Tibial artery (tissue), 4 donors: ENCODE measurements at regions not wholly inside any gene's neighbourhood (a gene's known extent, or its start where the extent isn't known, plus 50 kb on each side); places are given as distances from the start of the nearest gene placed in this dataset.

Experiments used
- DNase-seq, 2 donors: peaks; one replicate each; pipeline ENCODE4 v3.0.0-alpha.2; 2019
- H3K27ac ChIP-seq, 2 donors: fragments of 200-600 bp; sonication (generic) in 1 of 2; 1 replicate in 1 of 2; 2 replicates in 1 of 2; pipeline ENCODE4 v1.5.1; 2018 to 2019; ENCODE audit warnings: mild to moderate bottlenecking in 1 of 2
- H3K27me3 ChIP-seq, 2 donors: fragments of 200-600 bp; sonication (generic) in 1 of 2; one replicate each; pipeline versions ENCODE4 v1.5.1 to v1.6.0; 2016 to 2019
- H3K36me3 ChIP-seq, 3 donors: fragments of 200-600 bp; sonication (generic) in 2 of 3; one replicate each; pipeline ENCODE4 v1.5.1; 2016 to 2019; ENCODE audit warnings: mild to moderate bottlenecking in 2 of 3
- H3K4me1 ChIP-seq, 4 donors: fragments of 200-600 bp; sonication (generic) in 2 of 4; 1 replicate in 3 of 4; 2 replicates in 1 of 4; pipeline ENCODE4 v1.5.1; 2016 to 2019
- H3K4me3 ChIP-seq, 2 donors: fragments of 200-600 bp; sonication (generic) in 1 of 2; 1 replicate in 1 of 2; 2 replicates in 1 of 2; pipeline ENCODE4 v1.5.1; 2018 to 2019; ENCODE audit warnings: mild to moderate bottlenecking in 2 of 2
- H3K9me3 ChIP-seq, 3 donors: fragments of 200-600 bp; sonication (generic) in 1 of 3; one replicate each; pipeline ENCODE4 v1.5.1; 2016 to 2019
- intact Hi-C: fragments of 100-400 bp; cut with DNase I; formaldehyde crosslinking; loops from one replicate; pipeline ENCODE4 v1.15.0; 2023; ENCODE audit warnings: low total_unique reads
- TF ChIP-seq, protein P1 (sequence below), 2 experiments: fragments of 200-600 bp in 1 of 2; fragments of 450-650 bp in 1 of 2; IDR thresholded peaks; one replicate each; pipeline ENCODE4 v1.5.1; 2017 to 2019; ENCODE audit warnings: antibody characterized with exemption in 2 of 2, mild to moderate bottlenecking in 1 of 2, moderate library complexity in 1 of 2

DNA sequence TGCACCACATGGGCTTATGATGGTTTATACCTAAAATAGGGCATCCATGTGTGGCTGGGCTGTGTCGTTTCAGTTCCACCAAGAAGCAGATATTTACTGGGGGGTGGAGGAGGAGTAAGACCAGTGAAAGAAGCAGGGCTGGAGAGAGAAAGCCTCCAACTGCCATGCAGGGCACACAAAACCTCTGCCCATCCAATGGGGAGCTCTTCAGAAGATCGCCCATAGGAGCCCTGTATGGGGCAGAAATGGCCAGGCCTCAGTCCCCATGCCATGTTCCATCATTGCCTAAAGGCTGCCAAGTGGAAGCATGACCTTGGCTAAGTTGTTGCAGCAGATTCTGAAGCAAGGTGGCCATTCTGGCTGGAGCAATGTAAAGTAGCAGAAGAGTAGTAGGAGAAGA, 277.0 kb downstream of the MEX3B start:
- H3K27ac ChIP-seq, result no peak overlapping the region
- H3K4me3 ChIP-seq, result no peak overlapping the region
- H3K27me3 ChIP-seq, result peaks cover 0 to 6% of the 10 kb centered on the region in 2 donors
- TF ChIP-seq, protein P1, sequence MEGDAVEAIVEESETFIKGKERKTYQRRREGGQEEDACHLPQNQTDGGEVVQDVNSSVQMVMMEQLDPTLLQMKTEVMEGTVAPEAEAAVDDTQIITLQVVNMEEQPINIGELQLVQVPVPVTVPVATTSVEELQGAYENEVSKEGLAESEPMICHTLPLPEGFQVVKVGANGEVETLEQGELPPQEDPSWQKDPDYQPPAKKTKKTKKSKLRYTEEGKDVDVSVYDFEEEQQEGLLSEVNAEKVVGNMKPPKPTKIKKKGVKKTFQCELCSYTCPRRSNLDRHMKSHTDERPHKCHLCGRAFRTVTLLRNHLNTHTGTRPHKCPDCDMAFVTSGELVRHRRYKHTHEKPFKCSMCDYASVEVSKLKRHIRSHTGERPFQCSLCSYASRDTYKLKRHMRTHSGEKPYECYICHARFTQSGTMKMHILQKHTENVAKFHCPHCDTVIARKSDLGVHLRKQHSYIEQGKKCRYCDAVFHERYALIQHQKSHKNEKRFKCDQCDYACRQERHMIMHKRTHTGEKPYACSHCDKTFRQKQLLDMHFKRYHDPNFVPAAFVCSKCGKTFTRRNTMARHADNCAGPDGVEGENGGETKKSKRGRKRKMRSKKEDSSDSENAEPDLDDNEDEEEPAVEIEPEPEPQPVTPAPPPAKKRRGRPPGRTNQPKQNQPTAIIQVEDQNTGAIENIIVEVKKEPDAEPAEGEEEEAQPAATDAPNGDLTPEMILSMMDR (IDR thresholded peaks at IDR 0.05), result no peak
- intact Hi-C loops, result no loop called here
- H3K9me3 ChIP-seq, result no peaks in the 10 kb centered on the region
- H3K4me1 ChIP-seq, result no peaks in the 10 kb centered on the region
- H3K36me3 ChIP-seq, result no peaks in the 10 kb centered on the region
- DNase-seq, result no peak

DNA sequence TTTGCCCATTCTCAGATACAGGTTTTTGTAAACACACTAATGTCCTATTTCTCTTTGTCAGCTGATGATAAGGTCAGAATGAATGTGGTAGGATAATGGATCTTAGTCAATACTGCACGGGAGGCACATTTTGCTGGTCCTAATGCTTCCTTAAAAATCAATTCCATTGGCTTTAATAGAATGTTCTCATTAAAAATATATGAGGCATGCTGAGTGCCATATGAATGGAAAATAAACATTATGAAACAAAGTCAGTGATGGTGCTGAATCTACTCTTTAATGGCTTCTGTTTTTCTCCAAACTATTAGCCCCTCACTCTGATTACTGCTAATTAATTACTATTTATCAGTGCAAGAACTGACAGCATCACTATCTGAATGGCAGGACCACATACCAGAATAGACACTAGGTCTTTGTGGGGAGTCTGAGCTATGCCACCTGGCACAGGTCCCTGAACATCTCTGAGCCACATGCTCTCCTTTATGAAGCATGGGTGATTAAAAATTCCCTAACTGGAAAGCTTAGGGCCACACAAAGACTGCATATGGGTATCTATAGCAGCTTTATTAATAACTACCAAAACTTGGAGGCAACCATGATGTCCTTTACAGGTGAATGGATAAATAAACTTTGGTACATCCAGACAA, 278.9 kb downstream of the MEX3B start:
- no peak overlapping the region for H3K4me3 ChIP-seq
- no peak overlapping the region for H3K27ac ChIP-seq
- no peaks in the 10 kb centered on the region for H3K36me3 ChIP-seq
- H3K27me3 ChIP-seq, result peaks cover 0 to 6% of the 10 kb centered on the region in 2 donors
- TF ChIP-seq, protein P1 (IDR thresholded peaks at IDR 0.05), result no peak
- no peaks in the 10 kb centered on the region for H3K9me3 ChIP-seq
- intact Hi-C loops, result no loop called here
- no peak for DNase-seq
- H3K4me1 ChIP-seq, result no peaks in the 10 kb centered on the region

DNA sequence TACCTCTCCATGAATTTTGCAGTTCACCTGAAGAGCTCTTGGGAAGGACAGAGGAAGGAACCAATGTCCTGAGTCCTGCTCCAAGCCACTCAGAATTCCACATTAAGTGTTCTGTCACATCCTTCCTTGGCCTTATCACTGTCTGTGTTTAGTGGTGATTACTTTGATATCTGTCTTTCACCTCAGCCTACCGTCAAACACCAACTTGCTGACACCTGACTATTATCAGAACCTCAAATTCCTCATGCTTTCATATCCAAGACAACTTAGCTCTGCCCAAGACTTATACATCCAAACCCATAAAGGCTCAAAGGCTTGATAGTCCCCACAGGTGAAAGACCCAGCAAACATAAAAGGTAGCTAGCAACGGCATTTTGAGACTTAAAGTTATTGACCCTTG, 280.0 kb downstream of the MEX3B start:
- no peak for DNase-seq
- H3K4me1 ChIP-seq, result no peaks in the 10 kb centered on the region
- H3K9me3 ChIP-seq, result no peaks in the 10 kb centered on the region
- no peak overlapping the region for H3K27ac ChIP-seq
- intact Hi-C loops, result no loop called here
- peaks cover 0 to 6% of the 10 kb centered on the region in 2 donors for H3K27me3 ChIP-seq
- TF ChIP-seq, protein P1 (IDR thresholded peaks at IDR 0.05), result no peak
- H3K4me3 ChIP-seq, result no peak overlapping the region
- no peaks in the 10 kb centered on the region for H3K36me3 ChIP-seq

DNA sequence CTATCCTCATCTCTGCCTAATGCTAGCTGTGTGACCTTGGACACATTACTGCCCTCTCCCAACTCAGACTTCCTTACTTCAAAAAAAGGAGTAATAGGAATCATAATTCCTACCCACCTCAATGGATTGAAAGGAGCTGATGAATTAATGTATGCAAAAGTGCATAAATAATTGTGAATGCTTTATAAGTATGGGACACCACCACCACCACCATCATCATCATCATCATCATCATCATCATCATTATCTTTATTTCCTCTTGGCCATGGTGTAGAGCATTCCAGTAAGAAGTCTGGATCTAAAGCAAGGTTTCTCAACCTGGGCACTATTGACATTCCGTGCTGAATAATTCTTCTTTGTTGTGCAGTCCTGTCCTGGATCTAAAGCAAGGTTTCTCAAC, 282.5 kb downstream of the MEX3B start:
- TF ChIP-seq, protein P1 (IDR thresholded peaks at IDR 0.05), result no peak
- intact Hi-C loops, result no loop called here
- Histone ChIP-seq H3K27ac (no peak overlapping the region), H3K4me1 (no peaks in the 10 kb centered on the region), H3K4me3 (no peak overlapping the region), H3K9me3 (no peaks in the 10 kb centered on the region), H3K27me3 (peaks cover 0 to 6% of the 10 kb centered on the region in 2 donors), H3K36me3 (no peaks in the 10 kb centered on the region)
- no peak for DNase-seq

DNA sequence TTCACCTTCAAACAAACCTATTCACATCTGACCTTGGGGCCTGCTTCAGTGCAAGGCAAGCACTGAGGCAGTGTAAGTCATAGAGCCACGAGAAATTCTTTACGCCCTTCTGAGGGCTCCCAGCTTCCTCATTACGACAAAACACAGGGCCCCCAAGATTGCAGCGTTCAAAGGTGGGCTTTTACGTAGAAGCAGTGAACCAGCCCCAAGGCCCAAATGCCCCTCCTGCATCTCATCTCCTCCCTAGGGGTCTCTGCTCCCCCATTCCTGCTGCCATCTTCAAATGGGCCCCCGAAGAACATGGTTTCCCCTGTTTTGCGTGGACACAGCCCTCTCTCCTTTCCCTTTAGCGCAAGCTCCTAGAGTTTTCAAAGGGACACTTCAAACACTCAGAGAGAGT, 285.1 kb downstream of the MEX3B start:
- intact Hi-C loops, result no loop called here
- Histone ChIP-seq H3K4me1 (no peaks in the 10 kb centered on the region), H3K27me3 (peaks cover 0 to 6% of the 10 kb centered on the region in 2 donors), H3K27ac (no peak overlapping the region), H3K36me3 (no peaks in the 10 kb centered on the region), H3K9me3 (no peaks in the 10 kb centered on the region), H3K4me3 (no peak overlapping the region)
- TF ChIP-seq, protein P1 (IDR thresholded peaks at IDR 0.05), result no peak
- DNase-seq, result no peak
